ENCODE measurements at regions not wholly inside any gene's neighbourhood (a gene's known extent, or its start where the extent isn't known, plus 50 kb on each side); places are given as distances from the start of the nearest gene placed in this dataset.

GRCh38 chr12:42789808-42790760, 200.5 kb upstream of the PRICKLE1 start:
- no peak overlapping the region for H3K4me3 ChIP-seq (ENCODE audit: low read depth, low read length)
- TF ChIP-seq CTCF (IDR thresholded peaks at IDR 0.05; ENCODE audit: low read depth, low read length), result no peak
- H3K9me3 ChIP-seq, result no peaks in the 10 kb centered on the region
- H3K27me3 ChIP-seq, result no peaks in the 10 kb centered on the region
- H3K4me1 ChIP-seq, result peaks cover 25% of the 10 kb centered on the region
- no peaks in the 10 kb centered on the region for H3K36me3 ChIP-seq
- no peak for DNase-seq

GRCh38 chr12:42786400-42787148, 197.0 kb upstream of the PRICKLE1 start:
- DNase-seq, result no peak
- TF ChIP-seq CTCF (IDR thresholded peaks at IDR 0.05; ENCODE audit: low read depth, low read length), result no peak

GRCh38 chr12:42785944-42786343, 196.4 kb upstream of the PRICKLE1 start:
- Histone ChIP-seq H3K4me1 (peaks cover 20% of the 10 kb centered on the region), H3K9me3 (no peaks in the 10 kb centered on the region), H3K27me3 (no peaks in the 10 kb centered on the region), H3K36me3 (no peaks in the 10 kb centered on the region), H3K4me3 (ENCODE audit: low read depth, low read length) (no peak overlapping the region)
- DNase-seq, result no peak
- TF ChIP-seq CTCF (IDR thresholded peaks at IDR 0.05; ENCODE audit: low read depth, low read length), result no peak

More at GRCh38 chr12:42786400-42787148, 197.0 kb upstream of the PRICKLE1 start:
- Histone ChIP-seq H3K36me3 (no peaks in the 10 kb centered on the region), H3K4me3 (ENCODE audit: low read depth, low read length) (no peak overlapping the region), H3K27me3 (no peaks in the 10 kb centered on the region), H3K4me1 (peaks cover 22% of the 10 kb centered on the region), H3K9me3 (no peaks in the 10 kb centered on the region)

- H3K9me3 ChIP-seq, result no peaks in the 10 kb centered on the region
- H3K27me3 ChIP-seq, result no peaks in the 10 kb centered on the region
- TF ChIP-seq CTCF (IDR thresholded peaks at IDR 0.05; ENCODE audit: low read depth, low read length), result no peak
- peaks cover 22% of the 10 kb centered on the region for H3K4me1 ChIP-seq
- no peak for DNase-seq
- H3K4me3 ChIP-seq (ENCODE audit: low read depth, low read length), result no peak overlapping the region
- no peaks in the 10 kb centered on the region for H3K36me3 ChIP-seq
Observed at GRCh38 chr12:42780671-42781070, 191.1 kb upstream of the PRICKLE1 start.

GRCh38 chr12:42779186-42779859, 189.8 kb upstream of the PRICKLE1 start:
- DNase-seq, result peak; percentile 33
- no peaks in the 10 kb centered on the region for H3K9me3 ChIP-seq
- peaks cover 20% of the 10 kb centered on the region for H3K4me1 ChIP-seq
- H3K27me3 ChIP-seq, result no peaks in the 10 kb centered on the region
- 0 out of 2 replicates have a peak overlapping the region, but pooled peaks have one; percentile 7 for H3K4me3 ChIP-seq (ENCODE audit: low read depth, low read length)
- no peaks in the 10 kb centered on the region for H3K36me3 ChIP-seq
- no peak for TF ChIP-seq CTCF (IDR thresholded peaks at IDR 0.05; ENCODE audit: low read depth, low read length)

Measured in BE2C (cell line).